NB4 (cell line): ENCODE measurements at regions not wholly inside any gene's neighbourhood (a gene's known extent, or its start where the extent isn't known, plus 50 kb on each side); places are given as distances from the start of the nearest gene placed in this dataset.

Experiments
- TF ChIP-seq, protein P1 (sequence below): IDR thresholded peaks from one replicate; pipeline ENCODE4 v1.5.1; 2012; ENCODE audit warnings: low read depth, low read length
- TF ChIP-seq, protein P2 (sequence below): IDR thresholded peaks from 2 replicates; pipeline ENCODE4 v1.6.1; 2011; ENCODE audit warnings: low read depth, low read length

DNA sequence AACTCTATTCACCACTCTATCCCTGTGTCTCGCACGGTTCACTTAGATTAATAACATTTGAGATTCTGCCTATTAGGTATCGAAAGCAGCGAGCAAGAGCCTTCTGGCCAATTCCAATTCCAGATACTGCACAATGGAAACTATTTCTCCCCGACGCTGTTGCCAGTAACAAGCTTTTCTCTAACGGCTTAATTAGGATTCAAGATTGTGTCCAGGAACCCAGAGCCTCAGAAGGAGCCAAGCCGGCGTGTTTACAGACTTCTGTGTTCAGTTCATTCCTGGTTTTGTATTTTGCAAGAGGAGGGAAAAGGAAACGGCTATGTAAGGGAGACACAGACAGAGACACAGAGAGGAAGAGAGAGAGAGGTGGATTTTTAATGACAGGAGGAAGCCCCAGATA is 185.6 kb downstream of the DICER1 start:
- TF ChIP-seq, protein P1, sequence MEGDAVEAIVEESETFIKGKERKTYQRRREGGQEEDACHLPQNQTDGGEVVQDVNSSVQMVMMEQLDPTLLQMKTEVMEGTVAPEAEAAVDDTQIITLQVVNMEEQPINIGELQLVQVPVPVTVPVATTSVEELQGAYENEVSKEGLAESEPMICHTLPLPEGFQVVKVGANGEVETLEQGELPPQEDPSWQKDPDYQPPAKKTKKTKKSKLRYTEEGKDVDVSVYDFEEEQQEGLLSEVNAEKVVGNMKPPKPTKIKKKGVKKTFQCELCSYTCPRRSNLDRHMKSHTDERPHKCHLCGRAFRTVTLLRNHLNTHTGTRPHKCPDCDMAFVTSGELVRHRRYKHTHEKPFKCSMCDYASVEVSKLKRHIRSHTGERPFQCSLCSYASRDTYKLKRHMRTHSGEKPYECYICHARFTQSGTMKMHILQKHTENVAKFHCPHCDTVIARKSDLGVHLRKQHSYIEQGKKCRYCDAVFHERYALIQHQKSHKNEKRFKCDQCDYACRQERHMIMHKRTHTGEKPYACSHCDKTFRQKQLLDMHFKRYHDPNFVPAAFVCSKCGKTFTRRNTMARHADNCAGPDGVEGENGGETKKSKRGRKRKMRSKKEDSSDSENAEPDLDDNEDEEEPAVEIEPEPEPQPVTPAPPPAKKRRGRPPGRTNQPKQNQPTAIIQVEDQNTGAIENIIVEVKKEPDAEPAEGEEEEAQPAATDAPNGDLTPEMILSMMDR: no peak
- TF ChIP-seq, protein P2, sequence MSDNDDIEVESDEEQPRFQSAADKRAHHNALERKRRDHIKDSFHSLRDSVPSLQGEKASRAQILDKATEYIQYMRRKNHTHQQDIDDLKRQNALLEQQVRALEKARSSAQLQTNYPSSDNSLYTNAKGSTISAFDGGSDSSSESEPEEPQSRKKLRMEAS: no peak
